ENCODE measurements at regions not wholly inside any gene's neighbourhood (a gene's known extent, or its start where the extent isn't known, plus 50 kb on each side); places are given as distances from the start of the nearest gene placed in this dataset.
"Not testable (repeated sequence)": the region's sequence is repeated elsewhere in the genome, so short reads cannot be mapped to it uniquely, and the experiment has no call there.

- TF ChIP-seq POLR2AphosphoS5, POLR2A (IDR thresholded peaks at IDR 0.05; ENCODE audit: low read depth, low read length): not testable (repeated sequence)
Observed at GRCh38 chr1:24247337-24247736, 60.2 kb upstream of the IFNLR1 start.

Measured in GM12892 (cell line).